Prostate gland (tissue), 2 donors: ENCODE measurements at regions not wholly inside any gene's neighbourhood (a gene's known extent, or its start where the extent isn't known, plus 50 kb on each side); places are given as distances from the start of the nearest gene placed in this dataset.

Experiments used
- CTCF ChIP-seq, 4 experiments: fragments of 200-600 bp in 2 of 4; fragments of 450-650 bp in 2 of 4; sonication (generic) in 2 of 4; IDR thresholded peaks; 1 replicate in 3 of 4; 2 replicates in 1 of 4; pipeline ENCODE4 v1.5.1; 2016 to 2019; ENCODE audit warnings: antibody characterized with exemption in 4 of 4, mild to moderate bottlenecking in 2 of 4, moderate library complexity in 2 of 4
- POLR2A ChIP-seq: fragments of 450-650 bp; IDR thresholded peaks from one replicate; pipeline ENCODE4 v1.6.1; 2016; ENCODE audit warnings: antibody characterized with exemption, mild to moderate bottlenecking

DNA sequence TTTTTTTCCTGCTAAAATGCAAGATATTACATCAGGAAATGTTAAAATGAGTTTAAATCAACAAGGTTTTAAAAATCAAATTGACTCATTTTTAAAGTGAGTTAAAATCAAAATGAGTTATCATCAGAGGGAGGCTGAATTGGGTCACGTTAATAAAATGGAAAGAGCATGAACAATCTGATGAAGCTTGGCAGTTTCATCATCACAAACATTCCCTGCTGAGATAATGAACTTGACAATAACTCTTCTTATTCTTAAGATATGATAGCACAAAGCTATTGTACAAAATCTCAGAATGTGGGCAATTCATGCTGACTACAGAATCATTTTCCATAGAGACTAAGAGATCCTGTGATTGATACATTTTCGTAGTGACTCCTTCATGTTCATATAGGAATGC lies 1086.7 kb downstream of the STIM2 start:
- TF ChIP-seq CTCF (IDR thresholded peaks at IDR 0.05) (no peak), POLR2A (no peak)
